ENCODE measurements at regions not wholly inside any gene's neighbourhood (a gene's known extent, or its start where the extent isn't known, plus 50 kb on each side); places are given as distances from the start of the nearest gene placed in this dataset.

- no peak for ATAC-seq (ENCODE audit: insufficient read depth, low FRiP score)
- H3K27me3 ChIP-seq (ENCODE audit: control insufficient read depth in 3 of 3, insufficient read depth in 3 of 3, low read length in 2 of 3), result peaks cover 0 to 11% (median 8%) of the 10 kb centered on the region in 3 donors
- no peaks in the 10 kb centered on the region for H3K36me3 ChIP-seq (ENCODE audit: control insufficient read depth in 4 of 4, insufficient read depth in 4 of 4, low read length in 4 of 4)
- no peak for DNase-seq
- WGBS, 2 donors, result 72 to 79% methylated on average over 11 of the region's 11 CpGs
- no peak overlapping the region for H3K27ac ChIP-seq (ENCODE audit: low read depth in 1 of 2, low read length in 1 of 2)
- TF ChIP-seq CTCF (IDR thresholded peaks at IDR 0.05; ENCODE audit: control extremely low read depth, extremely low read depth), result no peak
- peaks cover 0 to 22% (median 3%) of the 10 kb centered on the region in 5 donors for H3K4me1 ChIP-seq (ENCODE audit: control insufficient read depth in 5 of 5, insufficient read depth in 5 of 5, low read length in 5 of 5)
- H3K9me3 ChIP-seq (ENCODE audit: control insufficient read depth in 4 of 4, insufficient read depth in 3 of 4, low read length in 3 of 4), result no peaks in the 10 kb centered on the region
- no peak overlapping the region for H3K9ac ChIP-seq (ENCODE audit: insufficient read depth in 1 of 2, low read length in 2 of 2)
- no peak overlapping the region for H3K4me3 ChIP-seq
Observed at GRCh38 chr6:41413250-41413649, 77.8 kb downstream of the NCR2 start.

DNA sequence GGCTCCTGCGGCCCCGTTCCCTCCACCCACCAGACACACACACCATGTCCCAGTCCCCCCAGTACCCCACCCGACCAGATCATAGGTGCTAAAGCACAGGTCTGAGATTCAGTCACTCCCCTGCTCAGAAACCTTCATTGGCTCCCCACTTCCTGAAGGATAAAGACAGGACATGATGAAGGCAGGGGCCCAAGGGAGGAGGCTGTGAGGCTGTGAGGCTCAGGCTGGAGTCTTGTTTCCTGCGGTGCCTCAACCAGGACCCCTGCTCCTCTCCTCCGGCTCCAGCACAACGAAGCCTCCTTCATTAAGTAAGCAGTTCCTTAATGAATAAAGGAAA, 81.1 kb downstream of the NCR2 start:
- Histone ChIP-seq H3K27ac (ENCODE audit: low read depth in 1 of 2, low read length in 1 of 2) (no peak overlapping the region), H3K4me3 (no peak overlapping the region), H3K4me1 (ENCODE audit: control insufficient read depth in 5 of 5, insufficient read depth in 5 of 5, low read length in 5 of 5) (peaks cover 0 to 20% (median 0%) of the 10 kb centered on the region in 5 donors), H3K9me3 (ENCODE audit: control insufficient read depth in 4 of 4, insufficient read depth in 3 of 4, low read length in 3 of 4) (peaks cover 0 to 6% (median 0%) of the 10 kb centered on the region in 4 donors), H3K36me3 (ENCODE audit: control insufficient read depth in 4 of 4, insufficient read depth in 4 of 4, low read length in 4 of 4) (no peaks in the 10 kb centered on the region), H3K9ac (ENCODE audit: insufficient read depth in 1 of 2, low read length in 2 of 2) (no peak overlapping the region), H3K27me3 (ENCODE audit: control insufficient read depth in 3 of 3, insufficient read depth in 3 of 3, low read length in 2 of 3) (peaks cover 0 to 8% (median 0%) of the 10 kb centered on the region in 3 donors)
- no peak for TF ChIP-seq CTCF (IDR thresholded peaks at IDR 0.05; ENCODE audit: control extremely low read depth, extremely low read depth)
- DNase-seq, result no peak
- 56 to 62% methylated on average over 6 of the region's 6 CpGs for WGBS, 2 donors
- ATAC-seq (ENCODE audit: insufficient read depth, low FRiP score), result no peak

DNA sequence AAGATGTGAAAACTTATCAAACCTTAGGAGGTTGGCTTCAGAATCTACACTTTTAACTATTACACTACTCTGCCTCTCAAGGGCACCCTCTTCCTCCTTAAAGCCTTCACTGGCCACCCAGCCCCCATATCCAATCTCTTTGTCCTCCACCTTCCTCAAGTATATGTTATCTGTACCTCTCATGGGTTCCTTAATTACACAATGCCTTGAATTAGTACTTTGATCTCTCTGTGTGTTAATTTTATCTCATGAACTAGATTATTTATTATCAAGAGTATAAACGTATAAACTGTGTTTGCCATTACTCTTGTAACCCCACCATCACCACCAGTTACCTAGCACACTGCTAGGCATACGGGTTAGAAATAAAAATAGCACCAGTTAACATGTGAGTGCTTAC, 83.3 kb downstream of the NCR2 start:
- Histone ChIP-seq H3K27ac (ENCODE audit: low read depth in 1 of 2, low read length in 1 of 2) (no peak overlapping the region), H3K9ac (ENCODE audit: insufficient read depth in 1 of 2, low read length in 2 of 2) (no peak overlapping the region), H3K9me3 (ENCODE audit: control insufficient read depth in 4 of 4, insufficient read depth in 3 of 4, low read length in 3 of 4) (peaks cover 0 to 8% (median 0%) of the 10 kb centered on the region in 4 donors), H3K4me1 (ENCODE audit: control insufficient read depth in 5 of 5, insufficient read depth in 5 of 5, low read length in 5 of 5) (peaks cover 0 to 20% (median 0%) of the 10 kb centered on the region in 5 donors), H3K27me3 (ENCODE audit: control insufficient read depth in 3 of 3, insufficient read depth in 3 of 3, low read length in 2 of 3) (peaks cover 0 to 7% (median 0%) of the 10 kb centered on the region in 3 donors), H3K4me3 (no peak overlapping the region), H3K36me3 (ENCODE audit: control insufficient read depth in 4 of 4, insufficient read depth in 4 of 4, low read length in 4 of 4) (no peaks in the 10 kb centered on the region)
- DNase-seq, result no peak
- WGBS, 2 donors, result 62 to 77% methylated on average over 2 of the region's 2 CpGs
- no peak for TF ChIP-seq CTCF (IDR thresholded peaks at IDR 0.05; ENCODE audit: control extremely low read depth, extremely low read depth)
- ATAC-seq (ENCODE audit: insufficient read depth, low FRiP score), result no peak

- Histone ChIP-seq H3K36me3 (ENCODE audit: control insufficient read depth in 4 of 4, insufficient read depth in 4 of 4, low read length in 4 of 4) (no peaks in the 10 kb centered on the region), H3K4me1 (ENCODE audit: control insufficient read depth in 5 of 5, insufficient read depth in 5 of 5, low read length in 5 of 5) (peaks cover 0 to 25% (median 0%) of the 10 kb centered on the region in 5 donors), H3K9me3 (ENCODE audit: control insufficient read depth in 4 of 4, insufficient read depth in 3 of 4, low read length in 3 of 4) (peaks cover 0 to 8% (median 0%) of the 10 kb centered on the region in 4 donors), H3K4me3 (no peak overlapping the region), H3K27ac (ENCODE audit: low read depth in 1 of 2, low read length in 1 of 2) (no peak overlapping the region), H3K9ac (ENCODE audit: insufficient read depth in 1 of 2, low read length in 2 of 2) (no peak overlapping the region), H3K27me3 (ENCODE audit: control insufficient read depth in 3 of 3, insufficient read depth in 3 of 3, low read length in 2 of 3) (peaks cover 0 to 3% (median 0%) of the 10 kb centered on the region in 3 donors)
- no peak for DNase-seq
- TF ChIP-seq CTCF (IDR thresholded peaks at IDR 0.05; ENCODE audit: control extremely low read depth, extremely low read depth), result no peak
- 90 to 98% methylated on average over 3 of the region's 3 CpGs for WGBS, 2 donors
- no peak for ATAC-seq (ENCODE audit: insufficient read depth, low FRiP score)
Observed at GRCh38 chr6:41419385-41419784, 84.0 kb downstream of the NCR2 start.
